A549 (cell line): ENCODE measurements at regions not wholly inside any gene's neighbourhood (a gene's known extent, or its start where the extent isn't known, plus 50 kb on each side); places are given as distances from the start of the nearest gene placed in this dataset.

ENCODE experiments used
- CTCF ChIP-seq: fragments of >200 bp; sonication (Bioruptor Twin); formaldehyde crosslinking; IDR thresholded peaks from 3 replicates; pipeline ENCODE4 v1.5.1; 2016
- EP300 ChIP-seq, 2 experiments: fragments of >200 bp; sonication (Bioruptor Twin); formaldehyde crosslinking; IDR thresholded peaks; 2 replicates in 1 of 2; 3 replicates in 1 of 2; pipeline ENCODE4 v1.6.1; 2016 to 2017
- ESRRA ChIP-seq: fragments of 150-350 bp; IDR thresholded peaks from 2 replicates; pipeline ENCODE4 v1.6.1; 2014; ENCODE audit warnings: mild to moderate bottlenecking, low read length, borderline replicate concordance
- HOXB13 ChIP-seq: fragments of 250-450 bp; sonication (Bioruptor Pico); IDR thresholded peaks from 2 replicates; pipeline ENCODE4 v1.5.0; 2020; ENCODE audit warnings: low read depth, mild to moderate bottlenecking, moderate library complexity
- JUN ChIP-seq, 2 experiments: fragments of >200 bp; sonication (Bioruptor Twin); formaldehyde crosslinking; IDR thresholded peaks; 2 replicates in 1 of 2; 3 replicates in 1 of 2; pipeline ENCODE4 v1.6.1; 2016 to 2017
- KDM1A ChIP-seq: fragments of 200-600 bp; sonication (generic); IDR thresholded peaks from 2 replicates; pipeline ENCODE4 v1.6.1; 2016; ENCODE audit warnings: low read depth, mild to moderate bottlenecking
- MYC ChIP-seq: IDR thresholded peaks from 2 replicates; pipeline ENCODE4 v1.6.1; 2012; ENCODE audit warnings: mild to moderate bottlenecking, inconsistent platforms, low read length, improper control_type of control experiment, borderline replicate concordance
- POLR2A ChIP-seq: IDR thresholded peaks from 2 replicates; pipeline ENCODE4 v1.6.1; 2012; ENCODE audit warnings: mild to moderate bottlenecking, low read length
- SMC3 ChIP-seq: fragments of >200 bp; sonication (Bioruptor Twin); formaldehyde crosslinking; IDR thresholded peaks from 3 replicates; pipeline ENCODE4 v1.6.1; 2018; ENCODE audit warnings: inconsistent platforms
- SREBF2 ChIP-seq: fragments of 450-650 bp; IDR thresholded peaks from 2 replicates; pipeline ENCODE4 v1.6.1; 2014; ENCODE audit warnings: mild to moderate bottlenecking, moderate library complexity

- TF ChIP-seq SREBF2 (no peak), ESRRA (no peak), CTCF (no peak), KDM1A (no peak), POLR2A (no peak), JUN (IDR thresholded peaks at IDR 0.05) (no peak), MYC (no peak), HOXB13 (no peak), SMC3 (no peak), EP300 (IDR thresholded peaks at IDR 0.05) (no peak)
Measured at GRCh38 chr2:181152701-181153100, 172.3 kb downstream of the UBE2E3 start.
